ENCODE measurements at regions not wholly inside any gene's neighbourhood (a gene's known extent, or its start where the extent isn't known, plus 50 kb on each side); places are given as distances from the start of the nearest gene placed in this dataset.

DNA sequence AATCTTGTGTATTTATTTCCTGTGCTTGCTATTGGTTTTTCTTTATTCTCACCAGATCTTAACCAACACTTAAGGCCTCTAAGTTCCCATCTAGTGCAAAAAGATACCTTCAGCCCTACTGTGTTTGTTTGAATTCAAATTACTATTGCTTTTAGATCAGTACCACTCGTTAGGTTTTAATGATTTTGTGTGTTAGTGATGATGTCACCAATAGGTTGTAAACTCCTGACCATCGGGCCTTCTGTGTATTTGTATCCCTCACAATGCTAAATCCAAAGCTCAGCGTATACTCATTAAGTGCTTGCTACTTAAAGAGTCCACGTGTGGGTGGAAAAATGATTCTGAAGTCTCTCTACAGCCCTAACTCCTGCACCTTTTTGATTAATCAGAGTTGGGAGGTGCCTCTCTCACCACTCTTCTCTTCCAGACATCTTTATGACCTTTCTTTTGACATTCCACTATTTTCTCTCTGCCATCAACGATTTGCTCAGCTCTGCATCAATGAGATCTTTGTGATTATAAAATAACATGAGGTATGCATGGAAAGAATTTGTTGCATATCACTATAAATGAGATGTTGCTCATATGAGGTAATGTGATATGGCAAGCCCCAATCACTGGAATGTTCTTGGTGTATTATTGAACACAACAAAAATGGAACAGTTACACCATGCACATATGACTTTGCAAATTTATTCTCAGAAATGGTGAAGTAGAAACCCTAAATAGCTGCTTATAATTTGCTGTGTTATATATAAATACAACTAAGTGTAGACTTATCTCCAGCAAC is 55.1 kb upstream of the LAMA2 start:
- no peak overlapping the region for H3K4me3 ChIP-seq (ENCODE audit: low read depth, low read length)
- peak; percentile 77 for DNase-seq (ENCODE audit: low read depth)
- TF ChIP-seq CTCF (IDR thresholded peaks at IDR 0.05; ENCODE audit: insufficient read depth, low read length) = no peak

GRCh38 chr6:128826606-128827005 is 56.3 kb upstream of the LAMA2 start:
- H3K4me3 ChIP-seq (ENCODE audit: low read depth, low read length) = no peak overlapping the region
- no peak for TF ChIP-seq CTCF (IDR thresholded peaks at IDR 0.05; ENCODE audit: insufficient read depth, low read length)
- no peak for DNase-seq (ENCODE audit: low read depth)

DNA sequence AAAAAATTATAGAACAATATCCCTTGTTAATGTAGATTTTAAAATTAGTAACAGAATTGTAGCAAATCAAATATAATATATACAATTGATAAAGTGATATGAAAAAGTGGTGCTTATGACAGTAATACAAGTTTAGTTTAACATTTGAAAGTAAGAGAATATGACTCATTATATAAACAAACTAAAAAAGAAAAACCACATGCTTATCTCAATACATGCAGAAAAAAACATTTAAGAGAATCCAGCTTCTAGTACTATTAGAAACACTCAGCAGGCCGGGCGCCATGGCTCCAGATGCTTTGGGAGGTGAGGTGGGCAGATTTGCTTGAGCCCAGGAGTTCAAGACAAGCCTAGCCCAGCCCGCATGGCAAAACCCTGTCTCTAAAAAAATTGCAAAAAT is 60.7 kb upstream of the LAMA2 start:
- peak; percentile 71 for DNase-seq (ENCODE audit: low read depth)
- no peak overlapping the region for H3K4me3 ChIP-seq (ENCODE audit: low read depth, low read length)
- TF ChIP-seq CTCF (IDR thresholded peaks at IDR 0.05; ENCODE audit: insufficient read depth, low read length) = no peak

- no peak for TF ChIP-seq CTCF (IDR thresholded peaks at IDR 0.05; ENCODE audit: insufficient read depth, low read length)
- H3K4me3 ChIP-seq (ENCODE audit: low read depth, low read length) = no peak overlapping the region
- DNase-seq (ENCODE audit: low read depth) = peak; percentile 59
Measured at GRCh38 chr6:128821116-128821515, 61.8 kb upstream of the LAMA2 start.

DNA sequence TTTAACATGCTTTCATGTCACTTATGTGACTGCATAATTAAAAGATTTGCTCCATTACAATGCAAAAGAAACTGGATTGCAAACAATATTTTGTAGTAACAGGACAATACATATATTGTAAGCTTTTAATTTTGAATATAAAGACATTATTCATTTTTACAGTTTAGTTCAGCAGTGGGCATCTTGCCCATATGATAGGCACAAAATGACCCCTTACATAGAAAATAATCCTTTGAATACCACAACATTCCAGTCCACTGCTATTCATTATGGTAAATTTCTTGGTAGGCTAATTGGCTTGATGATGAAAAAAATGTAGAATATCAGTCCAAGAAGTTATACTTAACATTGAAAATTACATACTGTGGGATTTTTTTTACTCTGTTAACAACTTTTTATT is 74.1 kb upstream of the LAMA2 start:
- no peak for DNase-seq (ENCODE audit: low read depth)
- TF ChIP-seq CTCF (IDR thresholded peaks at IDR 0.05; ENCODE audit: insufficient read depth, low read length) = no peak
- no peak overlapping the region for H3K4me3 ChIP-seq (ENCODE audit: low read depth, low read length)

- H3K4me3 ChIP-seq (ENCODE audit: low read depth, low read length) = no peak overlapping the region
- DNase-seq (ENCODE audit: low read depth) = peak; percentile 78
- TF ChIP-seq CTCF (IDR thresholded peaks at IDR 0.05; ENCODE audit: insufficient read depth, low read length) = peak; percentile 66
Measured at GRCh38 chr6:128807577-128807976, 75.4 kb upstream of the LAMA2 start.

DNA sequence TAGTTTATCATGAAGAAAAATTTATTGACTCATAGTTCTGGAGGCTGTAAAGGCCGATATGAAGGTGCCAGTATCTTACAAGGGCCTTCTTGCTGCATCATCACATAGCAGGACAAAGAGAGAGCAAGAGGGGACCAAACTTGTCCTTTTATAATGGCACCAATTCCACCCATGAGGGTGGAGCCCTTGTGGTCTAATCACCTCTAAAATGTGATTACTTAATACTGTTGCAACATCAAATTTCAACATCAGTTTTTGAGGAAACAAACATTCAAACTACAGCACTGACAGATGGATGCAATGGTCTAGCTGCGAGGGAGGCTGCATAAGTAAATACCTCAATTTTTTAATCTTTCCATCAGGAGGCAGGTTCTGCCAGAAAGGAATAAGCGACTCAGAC is 76.7 kb upstream of the LAMA2 start:
- peak; percentile 26 for DNase-seq (ENCODE audit: low read depth)
- no peak overlapping the region for H3K4me3 ChIP-seq (ENCODE audit: low read depth, low read length)
- no peak for TF ChIP-seq CTCF (IDR thresholded peaks at IDR 0.05; ENCODE audit: insufficient read depth, low read length)

Data from fibroblast of the aortic adventitia (primary cell).